ENCODE measurements at regions not wholly inside any gene's neighbourhood (a gene's known extent, or its start where the extent isn't known, plus 50 kb on each side); places are given as distances from the start of the nearest gene placed in this dataset.
"Not testable (repeated sequence)": the region's sequence is repeated elsewhere in the genome, so short reads cannot be mapped to it uniquely, and the experiment has no call there.

DNA sequence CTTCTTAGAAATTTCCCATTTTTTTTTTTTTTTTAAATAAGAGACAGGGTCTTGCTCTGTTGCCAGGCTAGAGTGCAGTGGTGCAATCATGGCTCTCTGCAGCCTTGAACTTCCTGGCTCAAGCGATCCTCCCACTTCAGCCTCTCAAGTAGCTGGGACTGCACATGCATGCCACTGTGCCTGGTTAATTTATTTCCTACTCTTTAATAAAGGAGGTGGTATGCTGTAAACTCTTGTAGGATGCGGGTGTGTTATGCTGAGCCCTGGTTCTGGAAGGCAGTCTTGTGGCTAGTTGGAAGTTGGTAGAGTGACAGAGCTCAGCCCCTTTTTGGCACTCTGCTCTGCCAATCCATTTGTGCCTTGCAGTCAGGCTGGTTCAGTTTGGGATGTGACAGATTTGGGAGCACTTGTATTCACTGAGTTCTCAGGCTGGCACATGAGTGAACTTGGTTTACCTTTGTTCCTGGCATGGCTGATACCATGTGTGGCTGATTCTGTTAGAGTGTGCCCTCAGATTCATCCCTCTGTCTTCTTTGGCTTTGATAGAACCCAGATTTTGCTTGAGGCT, 58.3 kb downstream of the NPIPB11 start:
- TF ChIP-seq, protein P1, sequence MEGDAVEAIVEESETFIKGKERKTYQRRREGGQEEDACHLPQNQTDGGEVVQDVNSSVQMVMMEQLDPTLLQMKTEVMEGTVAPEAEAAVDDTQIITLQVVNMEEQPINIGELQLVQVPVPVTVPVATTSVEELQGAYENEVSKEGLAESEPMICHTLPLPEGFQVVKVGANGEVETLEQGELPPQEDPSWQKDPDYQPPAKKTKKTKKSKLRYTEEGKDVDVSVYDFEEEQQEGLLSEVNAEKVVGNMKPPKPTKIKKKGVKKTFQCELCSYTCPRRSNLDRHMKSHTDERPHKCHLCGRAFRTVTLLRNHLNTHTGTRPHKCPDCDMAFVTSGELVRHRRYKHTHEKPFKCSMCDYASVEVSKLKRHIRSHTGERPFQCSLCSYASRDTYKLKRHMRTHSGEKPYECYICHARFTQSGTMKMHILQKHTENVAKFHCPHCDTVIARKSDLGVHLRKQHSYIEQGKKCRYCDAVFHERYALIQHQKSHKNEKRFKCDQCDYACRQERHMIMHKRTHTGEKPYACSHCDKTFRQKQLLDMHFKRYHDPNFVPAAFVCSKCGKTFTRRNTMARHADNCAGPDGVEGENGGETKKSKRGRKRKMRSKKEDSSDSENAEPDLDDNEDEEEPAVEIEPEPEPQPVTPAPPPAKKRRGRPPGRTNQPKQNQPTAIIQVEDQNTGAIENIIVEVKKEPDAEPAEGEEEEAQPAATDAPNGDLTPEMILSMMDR (IDR thresholded peaks at IDR 0.05), result not testable (repeated sequence)
- TF ChIP-seq POLR2A (IDR thresholded peaks at IDR 0.05), result not testable (repeated sequence)
